ENCODE measurements at regions not wholly inside any gene's neighbourhood (a gene's known extent, or its start where the extent isn't known, plus 50 kb on each side); places are given as distances from the start of the nearest gene placed in this dataset.
"Not testable (repeated sequence)": the region's sequence is repeated elsewhere in the genome, so short reads cannot be mapped to it uniquely, and the experiment has no call there.

- in situ Hi-C loops (cut with MboI; ENCODE audit: low pct_unique_long_range_greater_than_20kb, low sequenced_read_pairs, unreplicated experiment): no loop called here
- TF ChIP-seq, protein P1, sequence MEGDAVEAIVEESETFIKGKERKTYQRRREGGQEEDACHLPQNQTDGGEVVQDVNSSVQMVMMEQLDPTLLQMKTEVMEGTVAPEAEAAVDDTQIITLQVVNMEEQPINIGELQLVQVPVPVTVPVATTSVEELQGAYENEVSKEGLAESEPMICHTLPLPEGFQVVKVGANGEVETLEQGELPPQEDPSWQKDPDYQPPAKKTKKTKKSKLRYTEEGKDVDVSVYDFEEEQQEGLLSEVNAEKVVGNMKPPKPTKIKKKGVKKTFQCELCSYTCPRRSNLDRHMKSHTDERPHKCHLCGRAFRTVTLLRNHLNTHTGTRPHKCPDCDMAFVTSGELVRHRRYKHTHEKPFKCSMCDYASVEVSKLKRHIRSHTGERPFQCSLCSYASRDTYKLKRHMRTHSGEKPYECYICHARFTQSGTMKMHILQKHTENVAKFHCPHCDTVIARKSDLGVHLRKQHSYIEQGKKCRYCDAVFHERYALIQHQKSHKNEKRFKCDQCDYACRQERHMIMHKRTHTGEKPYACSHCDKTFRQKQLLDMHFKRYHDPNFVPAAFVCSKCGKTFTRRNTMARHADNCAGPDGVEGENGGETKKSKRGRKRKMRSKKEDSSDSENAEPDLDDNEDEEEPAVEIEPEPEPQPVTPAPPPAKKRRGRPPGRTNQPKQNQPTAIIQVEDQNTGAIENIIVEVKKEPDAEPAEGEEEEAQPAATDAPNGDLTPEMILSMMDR (IDR thresholded peaks at IDR 0.05; ENCODE audit: extremely low read depth, insufficient read depth, missing control alignments): no peak
- no peak for DNase-seq (ENCODE audit: low spot score)
Measured at GRCh38 chr13:44783994-44784707, 205.1 kb downstream of the NUFIP1 start.

- DNase-seq (ENCODE audit: low spot score): no peak
- in situ Hi-C loops (cut with MboI; ENCODE audit: low pct_unique_long_range_greater_than_20kb, low sequenced_read_pairs, unreplicated experiment): no loop called here
- TF ChIP-seq, protein P1 (IDR thresholded peaks at IDR 0.05; ENCODE audit: extremely low read depth, insufficient read depth, missing control alignments): no peak
Measured at GRCh38 chr13:44780591-44781280, 204.6 kb upstream of the TSC22D1 start.

GRCh38 chr13:44778761-44779484 lies 202.8 kb upstream of the TSC22D1 start:
- TF ChIP-seq, protein P1 (IDR thresholded peaks at IDR 0.05; ENCODE audit: extremely low read depth, insufficient read depth, missing control alignments): no peak
- DNase-seq (ENCODE audit: low spot score): no peak
- in situ Hi-C loops (cut with MboI; ENCODE audit: low pct_unique_long_range_greater_than_20kb, low sequenced_read_pairs, unreplicated experiment): no loop called here

DNA sequence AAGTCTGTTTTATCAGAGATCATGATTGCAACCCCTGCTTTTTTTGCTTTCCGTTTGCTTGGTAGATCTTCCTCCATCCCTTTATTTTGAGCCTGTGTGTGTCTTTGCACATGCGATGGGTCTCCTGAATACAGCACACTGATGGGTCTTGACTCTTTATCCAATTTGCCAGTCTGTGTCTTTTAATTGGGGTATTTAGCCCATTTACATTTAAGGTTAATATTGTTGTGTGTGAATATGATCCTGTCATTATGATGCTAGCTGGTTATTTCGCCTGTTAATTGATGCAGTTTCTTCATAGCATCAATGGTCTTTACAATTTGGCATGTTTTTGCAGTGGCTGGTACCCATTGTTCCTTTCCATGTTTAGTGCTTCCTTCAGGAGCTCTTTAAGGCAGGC lies 199.2 kb upstream of the TSC22D1 start:
- in situ Hi-C loops (cut with MboI; ENCODE audit: low pct_unique_long_range_greater_than_20kb, low sequenced_read_pairs, unreplicated experiment); DNase-seq (ENCODE audit: low spot score): not testable (repeated sequence)

GRCh38 chr13:44770951-44771350 lies 194.8 kb upstream of the TSC22D1 start:
- in situ Hi-C loops (cut with MboI; ENCODE audit: low pct_unique_long_range_greater_than_20kb, low sequenced_read_pairs, unreplicated experiment): no loop called here
- no peak for DNase-seq (ENCODE audit: low spot score)
- TF ChIP-seq, protein P1 (IDR thresholded peaks at IDR 0.05; ENCODE audit: extremely low read depth, insufficient read depth, missing control alignments): no peak

- in situ Hi-C loops (cut with MboI; ENCODE audit: low pct_unique_long_range_greater_than_20kb, low sequenced_read_pairs, unreplicated experiment): no loop called here
- TF ChIP-seq, protein P1 (IDR thresholded peaks at IDR 0.05; ENCODE audit: extremely low read depth, insufficient read depth, missing control alignments): no peak
- DNase-seq (ENCODE audit: low spot score): no peak
Measured at GRCh38 chr13:44769686-44770085, 193.6 kb upstream of the TSC22D1 start.
